Suprapubic skin (tissue), 4 donors: ENCODE measurements at regions not wholly inside any gene's neighbourhood (a gene's known extent, or its start where the extent isn't known, plus 50 kb on each side); places are given as distances from the start of the nearest gene placed in this dataset.

Source experiments
- DNase-seq, 2 donors: peaks; one replicate each; pipeline ENCODE4 v3.0.0-alpha.2; 2019; ENCODE audit warnings: low spot score in 2 of 2
- H3K27ac ChIP-seq: fragments of 200-600 bp; sonication (generic); one replicate; pipeline ENCODE4 v1.5.1; 2019
- H3K27me3 ChIP-seq: fragments of 200-600 bp; sonication (generic); one replicate; pipeline ENCODE4 v1.5.1; 2019
- H3K36me3 ChIP-seq: fragments of 200-600 bp; sonication (generic); one replicate; pipeline ENCODE4 v1.5.1; 2019
- H3K4me1 ChIP-seq: fragments of 200-600 bp; sonication (generic); one replicate; pipeline ENCODE4 v1.5.1; 2019
- H3K4me3 ChIP-seq: fragments of 200-600 bp; sonication (generic); one replicate; pipeline ENCODE4 v1.5.1; 2019; ENCODE audit warnings: mild to moderate bottlenecking
- H3K9me3 ChIP-seq: fragments of 200-600 bp; sonication (generic); one replicate; pipeline ENCODE4 v1.5.1; 2019
- CTCF ChIP-seq, 2 donors: fragments of 200-600 bp in 1 of 2; fragments of 450-650 bp in 1 of 2; sonication (generic) in 1 of 2; IDR thresholded peaks; one replicate each; pipeline ENCODE4 v1.5.1; 2016 to 2019; ENCODE audit warnings: antibody characterized with exemption in 2 of 2, mild to moderate bottlenecking in 1 of 2, moderate library complexity in 1 of 2
- EP300 ChIP-seq: sonication (generic); formaldehyde crosslinking; IDR thresholded peaks from one replicate; pipeline ENCODE4 v1.6.1; 2017; ENCODE audit warnings: antibody characterized with exemption
- POLR2A ChIP-seq, 2 donors: fragments of 450-650 bp; IDR thresholded peaks; one replicate each; pipeline ENCODE4 v1.6.1; 2017; ENCODE audit warnings: antibody characterized with exemption in 2 of 2, mild to moderate bottlenecking in 2 of 2, moderate library complexity in 2 of 2
- POLR2AphosphoS5 ChIP-seq, 3 donors: sonication (generic); formaldehyde crosslinking; IDR thresholded peaks; one replicate each; pipeline ENCODE4 v1.6.1; 2017; ENCODE audit warnings: antibody characterized with exemption in 3 of 3
- WGBS: methylation state at CpG from one replicate; pipeline ENCODE4 v1.1.5; 2018; 5-methylcytosine and 5-hydroxymethylcytosine counted together

- Histone ChIP-seq H3K27ac (no peak overlapping the region), H3K4me1 (no peaks in the 10 kb centered on the region), H3K36me3 (no peaks in the 10 kb centered on the region), H3K9me3 (no peaks in the 10 kb centered on the region), H3K27me3 (no peaks in the 10 kb centered on the region), H3K4me3 (no peak overlapping the region)
- DNase-seq, result no peak
- no peak for TF ChIP-seq EP300
- no peak for TF ChIP-seq POLR2AphosphoS5 (IDR thresholded peaks at IDR 0.05)
- TF ChIP-seq CTCF (IDR thresholded peaks at IDR 0.05), result no peak
- TF ChIP-seq POLR2A (IDR thresholded peaks at IDR 0.05), result no peak
- 84% methylated on average over 5 of the region's 5 CpGs for WGBS
Measured at GRCh38 chr9:95816716-95817115, 58.8 kb upstream of the ERCC6L2 start.

GRCh38 chr9:95815961-95816360 lies 59.5 kb upstream of the ERCC6L2 start:
- WGBS, result 89% methylated on average over 14 of the region's 17 CpGs
- no peak for DNase-seq
- no peak overlapping the region for H3K27ac ChIP-seq
- H3K27me3 ChIP-seq, result no peaks in the 10 kb centered on the region
- H3K4me1 ChIP-seq, result no peaks in the 10 kb centered on the region
- H3K4me3 ChIP-seq, result no peak overlapping the region
- TF ChIP-seq EP300, result no peak
- no peak for TF ChIP-seq CTCF (IDR thresholded peaks at IDR 0.05)
- no peak for TF ChIP-seq POLR2AphosphoS5 (IDR thresholded peaks at IDR 0.05)
- no peak for TF ChIP-seq POLR2A (IDR thresholded peaks at IDR 0.05)
- no peaks in the 10 kb centered on the region for H3K9me3 ChIP-seq
- H3K36me3 ChIP-seq, result no peaks in the 10 kb centered on the region

GRCh38 chr9:95815133-95815532 lies 60.4 kb upstream of the ERCC6L2 start:
- TF ChIP-seq POLR2A (IDR thresholded peaks at IDR 0.05) (no peak), POLR2AphosphoS5 (IDR thresholded peaks at IDR 0.05) (no peak), EP300 (no peak), CTCF (IDR thresholded peaks at IDR 0.05) (no peak)
- Histone ChIP-seq H3K4me3 (no peak overlapping the region), H3K9me3 (no peaks in the 10 kb centered on the region), H3K36me3 (no peaks in the 10 kb centered on the region), H3K27me3 (no peaks in the 10 kb centered on the region), H3K27ac (no peak overlapping the region), H3K4me1 (no peaks in the 10 kb centered on the region)
- 89% methylated on average over 17 of the region's 17 CpGs for WGBS
- no peak for DNase-seq

- DNase-seq, result no peak
- Histone ChIP-seq H3K36me3 (no peaks in the 10 kb centered on the region), H3K4me3 (no peak overlapping the region), H3K9me3 (no peaks in the 10 kb centered on the region), H3K27me3 (no peaks in the 10 kb centered on the region), H3K4me1 (no peaks in the 10 kb centered on the region), H3K27ac (no peak overlapping the region)
- TF ChIP-seq EP300 (no peak), POLR2A (IDR thresholded peaks at IDR 0.05) (no peak), POLR2AphosphoS5 (IDR thresholded peaks at IDR 0.05) (no peak), CTCF (IDR thresholded peaks at IDR 0.05) (no peak)
Measured at GRCh38 chr9:95813923-95814322, 61.6 kb upstream of the ERCC6L2 start.

- Histone ChIP-seq H3K4me3 (no peak overlapping the region), H3K36me3 (no peaks in the 10 kb centered on the region), H3K27ac (no peak overlapping the region), H3K27me3 (no peaks in the 10 kb centered on the region), H3K4me1 (no peaks in the 10 kb centered on the region), H3K9me3 (no peaks in the 10 kb centered on the region)
- TF ChIP-seq POLR2AphosphoS5 (IDR thresholded peaks at IDR 0.05) (no peak), POLR2A (IDR thresholded peaks at IDR 0.05) (no peak), EP300 (no peak), CTCF (IDR thresholded peaks at IDR 0.05) (no peak)
- no peak for DNase-seq
Measured at GRCh38 chr9:95810814-95811213, 64.7 kb upstream of the ERCC6L2 start.
